GM12878 (cell line): ENCODE measurements at regions not wholly inside any gene's neighbourhood (a gene's known extent, or its start where the extent isn't known, plus 50 kb on each side); places are given as distances from the start of the nearest gene placed in this dataset.

ENCODE experiments used
- ATAC-seq: fragments of 200-7000 bp; cut with Tn5 transposase; 3 replicates; pipeline ENCODE4 v1.9.1; 2020; ENCODE audit warnings: mild to moderate bottlenecking, moderate library complexity
- BruUV-seq: library from RNA; stranded (reverse); fragments of 400-500 nt; replicated peaks from 2 replicates; lab custom pipeline; 2021; lab: Mats Ljungman, UMichigan
- CTCF ChIA-PET: fragments of 300-600 bp; sonication (Branson Sonifier 250); formaldehyde crosslinking; extraction: SDS; loops from one replicate; lab custom pipeline; 2021; ENCODE audit warnings: inconsistent platforms; lab: Yijun Ruan, JAX
- POLR2A ChIA-PET: fragments of 350-600 bp; formaldehyde crosslinking; extraction: SDS; loops from one replicate; lab custom pipeline; 2021; ENCODE audit warnings: inconsistent platforms; lab: Charles Lee
- RAD21 ChIA-PET: fragments of 300-600 bp; sonication (Branson Sonifier 250); formaldehyde crosslinking; loops from one replicate; lab custom pipeline; 2023; ENCODE audit warnings: antibody characterized with exemption; ENCODE audit not compliant: unreplicated experiment; lab: Charles Lee
- SMC1A ChIA-PET: fragments of 300-600 bp; sonication (Branson Sonifier 250); formaldehyde crosslinking; loops from one replicate; lab custom pipeline; 2023; ENCODE audit not compliant: unreplicated experiment, uncharacterized antibody; lab: Charles Lee
- DNase-seq: peaks from one replicate; pipeline ENCODE4 v3.0.0-alpha.2; 2011; ENCODE audit warnings: low read depth, low spot score
- FAIRE-seq: peaks from 3 replicates; lab custom pipeline; 2011; peaks lifted over from hg19 to GRCh38; lab: Jason Lieb, UNC
- H2AFZ ChIP-seq: 2 replicates; pipeline ENCODE4 v1.6.0; 2011; ENCODE audit warnings: low read depth, low read length, control low read depth; ENCODE audit not compliant: control insufficient read depth
- H3K27ac ChIP-seq: 2 replicates; pipeline ENCODE4 v1.5.1; 2011; ENCODE audit warnings: control low read depth; ENCODE audit not compliant: control insufficient read depth, insufficient read depth
- H3K27me3 ChIP-seq, 2 experiments: replicated peaks in 1 of 2; 2 replicates each; pipeline versions ENCODE4 v1.6.0 to v1.6.1; 2011; ENCODE audit warnings: low read length in 1 of 2; ENCODE audit not compliant: control insufficient read depth in 2 of 2, insufficient read depth in 2 of 2
- H3K36me3 ChIP-seq, 2 experiments: 2 replicates each; pipeline ENCODE4 v1.5.1; 2011; ENCODE audit warnings: low read length in 1 of 2; ENCODE audit not compliant: control insufficient read depth in 2 of 2, insufficient read depth in 2 of 2
- H3K4me1 ChIP-seq: 2 replicates; pipeline ENCODE4 v1.6.1; 2011; ENCODE audit warnings: mild to moderate bottlenecking, low read length, moderate library complexity, mixed read lengths; ENCODE audit not compliant: control insufficient read depth, insufficient read depth
- H3K4me2 ChIP-seq: 2 replicates; pipeline ENCODE4 v1.6.0; 2011; ENCODE audit warnings: control low read depth; ENCODE audit not compliant: control insufficient read depth, insufficient read depth
- H3K4me3 ChIP-seq: fragments of 200-600 bp; sonication (generic); 2 replicates; pipeline ENCODE4 v1.5.1; 2016
- H3K79me2 ChIP-seq: 2 replicates; pipeline ENCODE4 v1.6.0; 2011; ENCODE audit warnings: low read length; ENCODE audit not compliant: control insufficient read depth, insufficient read depth
- H3K9ac ChIP-seq: 2 replicates; pipeline ENCODE4 v1.8.0; 2011; ENCODE audit warnings: low read length, control low read depth, mixed read lengths; ENCODE audit not compliant: control insufficient read depth, insufficient read depth
- H3K9me3 ChIP-seq: replicated peaks from 3 replicates; pipeline ENCODE4 v1.5.1; 2011; ENCODE audit warnings: mild to moderate bottlenecking, low read length; ENCODE audit not compliant: control insufficient read depth, insufficient read depth
- H4K20me1 ChIP-seq: 2 replicates; pipeline ENCODE4 v1.6.0; 2011; ENCODE audit not compliant: control insufficient read depth, insufficient read depth
- BRCA1 ChIP-seq: IDR thresholded peaks from 2 replicates; pipeline ENCODE4 v1.6.1; 2011; ENCODE audit warnings: low read depth, low read length, improper control_type of control experiment
- EED ChIP-seq: sonication (generic); IDR thresholded peaks from 2 replicates; pipeline ENCODE4 v1.6.1; 2016; ENCODE audit warnings: antibody characterized with exemption, low read depth
- IKZF2 ChIP-seq, 2 experiments: fragments of 450-650 bp; IDR thresholded peaks; 2 replicates each; pipeline ENCODE4 v1.6.1; 2017; ENCODE audit warnings: mild to moderate bottlenecking in 2 of 2, moderate library complexity in 2 of 2
- MEF2A ChIP-seq: IDR thresholded peaks from 2 replicates; pipeline ENCODE4 v1.6.1; 2011; ENCODE audit warnings: low read depth, mild to moderate bottlenecking, low read length, moderate library complexity; ENCODE audit not compliant: insufficient read depth
- NFIC ChIP-seq: IDR thresholded peaks from 2 replicates; pipeline ENCODE4 v1.6.1; 2012; ENCODE audit warnings: low read depth, mild to moderate bottlenecking, inconsistent platforms, low read length, moderate library complexity
- ZBED1 ChIP-seq: IDR thresholded peaks from 2 replicates; pipeline ENCODE4 v1.6.1; 2016; ENCODE audit warnings: borderline replicate concordance
- ZNF24 ChIP-seq: fragments of 450-650 bp; IDR thresholded peaks from 2 replicates; pipeline ENCODE4 v1.6.1; 2017; ENCODE audit warnings: antibody characterized with exemption, mild to moderate bottlenecking
- WGBS: methylation state at CpG from one replicate; pipeline ENCODE4 v1.1.6; 2016; ENCODE audit warnings: low lambda C conversion rate; ENCODE audit not compliant: insufficient replicate concordance, insufficient coverage; ENCODE audit errors: missing lambda C conversion rate; 5-methylcytosine and 5-hydroxymethylcytosine counted together
- in situ Hi-C: fragments of 300-500 bp; cut with MboI; formaldehyde crosslinking; loops from 9 replicates; pipeline ENCODE4 v1.14.3; 2018; ENCODE audit warnings: mixed read lengths
- intact Hi-C: fragments of 100-400 bp; cut with micrococcal nuclease; formaldehyde crosslinking; loops from one replicate; pipeline ENCODE4 v1.14.2; 2022; ENCODE audit not compliant: unreplicated experiment
- TF ChIP-seq, protein P1 (sequence below): fragments of 450-650 bp; formaldehyde crosslinking; IDR thresholded peaks from 2 replicates; pipeline ENCODE4 v1.5.0; 2022; ENCODE audit warnings: mild to moderate bottlenecking, missing genetic modification characterization
- TF ChIP-seq, protein P2 (sequence below): IDR thresholded peaks from 2 replicates; pipeline ENCODE4 v1.6.1; 2012; ENCODE audit warnings: low read depth, low read length, improper control_type of control experiment

DNA sequence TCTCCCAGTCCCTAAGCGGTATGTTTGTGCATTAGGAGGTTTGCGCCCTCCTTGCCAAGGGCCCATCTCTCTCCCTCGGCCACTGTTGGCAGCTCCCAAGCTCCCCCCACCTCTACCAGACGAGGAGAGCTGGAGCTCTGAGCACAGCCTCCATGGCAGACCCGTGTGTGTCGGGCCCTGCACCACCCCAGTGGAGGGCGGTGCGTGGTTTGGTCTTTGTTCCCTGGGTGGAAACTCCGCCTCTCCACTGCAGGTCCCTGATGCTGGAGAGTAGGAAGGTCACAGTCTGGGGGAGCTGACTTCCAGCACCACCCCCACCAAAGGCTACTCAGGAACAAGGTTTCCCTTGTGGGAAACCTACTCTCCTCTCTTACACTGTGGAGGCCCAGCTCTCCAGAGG, 162.6 kb upstream of the FHL2 start:
- POLR2A ChIA-PET = no interaction called here
- no peak for FAIRE-seq
- WGBS = 42% methylated on average over 9 of the region's 9 CpGs

More for the DNA sequence above, 162.6 kb upstream of the FHL2 start:
- SMC1A ChIA-PET = no interaction called here
- Histone ChIP-seq H3K79me2 (no peaks in the 10 kb centered on the region), H3K27ac (no peak overlapping the region), H2AFZ (no peak overlapping the region), H3K4me3 (no peak overlapping the region), H3K9ac (no peak overlapping the region), H3K4me1 (no peaks in the 10 kb centered on the region), H4K20me1 (no peaks in the 10 kb centered on the region), H3K9me3 (no peaks in the 10 kb centered on the region; the same call in 2 of the 3 replicates), H3K4me2 (no peak overlapping the region), H3K27me3 (peaks cover 0 to 2% of the 10 kb centered on the region in 2 experiments; a peak in 2 of 4 replicates), H3K36me3 (no peaks in the 10 kb centered on the region)
- CTCF ChIA-PET = no interaction called here
- no TSS peak for BruUV-seq
- TF ChIP-seq BRCA1 = no peak
- TF ChIP-seq, protein P1, sequence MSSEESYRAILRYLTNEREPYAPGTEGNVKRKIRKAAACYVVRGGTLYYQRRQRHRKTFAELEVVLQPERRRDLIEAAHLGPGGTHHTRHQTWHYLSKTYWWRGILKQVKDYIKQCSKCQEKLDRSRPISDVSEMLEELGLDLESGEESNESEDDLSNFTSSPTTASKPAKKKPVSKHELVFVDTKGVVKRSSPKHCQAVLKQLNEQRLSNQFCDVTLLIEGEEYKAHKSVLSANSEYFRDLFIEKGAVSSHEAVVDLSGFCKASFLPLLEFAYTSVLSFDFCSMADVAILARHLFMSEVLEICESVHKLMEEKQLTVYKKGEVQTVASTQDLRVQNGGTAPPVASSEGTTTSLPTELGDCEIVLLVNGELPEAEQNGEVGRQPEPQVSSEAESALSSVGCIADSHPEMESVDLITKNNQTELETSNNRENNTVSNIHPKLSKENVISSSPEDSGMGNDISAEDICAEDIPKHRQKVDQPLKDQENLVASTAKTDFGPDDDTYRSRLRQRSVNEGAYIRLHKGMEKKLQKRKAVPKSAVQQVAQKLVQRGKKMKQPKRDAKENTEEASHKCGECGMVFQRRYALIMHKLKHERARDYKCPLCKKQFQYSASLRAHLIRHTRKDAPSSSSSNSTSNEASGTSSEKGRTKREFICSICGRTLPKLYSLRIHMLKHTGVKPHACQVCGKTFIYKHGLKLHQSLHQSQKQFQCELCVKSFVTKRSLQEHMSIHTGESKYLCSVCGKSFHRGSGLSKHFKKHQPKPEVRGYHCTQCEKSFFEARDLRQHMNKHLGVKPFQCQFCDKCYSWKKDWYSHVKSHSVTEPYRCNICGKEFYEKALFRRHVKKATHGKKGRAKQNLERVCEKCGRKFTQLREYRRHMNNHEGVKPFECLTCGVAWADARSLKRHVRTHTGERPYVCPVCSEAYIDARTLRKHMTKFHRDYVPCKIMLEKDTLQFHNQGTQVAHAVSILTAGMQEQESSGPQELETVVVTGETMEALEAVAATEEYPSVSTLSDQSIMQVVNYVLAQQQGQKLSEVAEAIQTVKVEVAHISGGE = no peak
- TF ChIP-seq IKZF2 (IDR thresholded peaks at IDR 0.05) = no peak
- TF ChIP-seq ZNF24 = no peak
- no peak for TF ChIP-seq ZBED1
- no peak for TF ChIP-seq NFIC
- TF ChIP-seq, protein P2, sequence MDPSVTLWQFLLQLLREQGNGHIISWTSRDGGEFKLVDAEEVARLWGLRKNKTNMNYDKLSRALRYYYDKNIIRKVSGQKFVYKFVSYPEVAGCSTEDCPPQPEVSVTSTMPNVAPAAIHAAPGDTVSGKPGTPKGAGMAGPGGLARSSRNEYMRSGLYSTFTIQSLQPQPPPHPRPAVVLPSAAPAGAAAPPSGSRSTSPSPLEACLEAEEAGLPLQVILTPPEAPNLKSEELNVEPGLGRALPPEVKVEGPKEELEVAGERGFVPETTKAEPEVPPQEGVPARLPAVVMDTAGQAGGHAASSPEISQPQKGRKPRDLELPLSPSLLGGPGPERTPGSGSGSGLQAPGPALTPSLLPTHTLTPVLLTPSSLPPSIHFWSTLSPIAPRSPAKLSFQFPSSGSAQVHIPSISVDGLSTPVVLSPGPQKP = no peak
- no peak for TF ChIP-seq EED
- no peak for TF ChIP-seq MEF2A
- ATAC-seq (no peak), DNase-seq (no peak)
- in situ Hi-C loops (no loop called here), intact Hi-C loops (no loop called here)
- RAD21 ChIA-PET = no interaction called here
